KOPT-K1 (cell line): ENCODE measurements at regions not wholly inside any gene's neighbourhood (a gene's known extent, or its start where the extent isn't known, plus 50 kb on each side); places are given as distances from the start of the nearest gene placed in this dataset.

Source experiments
- H3K27ac ChIP-seq: fragments of 200-600 bp; sonication (generic); 2 replicates; pipeline ENCODE4 v1.5.1; 2016; ENCODE audit warnings: antibody characterized with exemption, mild to moderate bottlenecking, low read depth, low read length; ENCODE audit not compliant: poor library complexity, severe bottlenecking
- H3K36me3 ChIP-seq: fragments of 200-600 bp; sonication (generic); 2 replicates; pipeline ENCODE4 v1.5.1; 2017; ENCODE audit warnings: antibody characterized with exemption, mild to moderate bottlenecking, low read length, moderate library complexity; ENCODE audit not compliant: insufficient read depth
- H3K9me3 ChIP-seq: fragments of 200-600 bp; sonication (generic); 2 replicates; pipeline ENCODE4 v1.5.1; 2017; ENCODE audit warnings: antibody characterized with exemption, low read length, mild to moderate bottlenecking; ENCODE audit not compliant: insufficient read depth, poor library complexity, severe bottlenecking

DNA sequence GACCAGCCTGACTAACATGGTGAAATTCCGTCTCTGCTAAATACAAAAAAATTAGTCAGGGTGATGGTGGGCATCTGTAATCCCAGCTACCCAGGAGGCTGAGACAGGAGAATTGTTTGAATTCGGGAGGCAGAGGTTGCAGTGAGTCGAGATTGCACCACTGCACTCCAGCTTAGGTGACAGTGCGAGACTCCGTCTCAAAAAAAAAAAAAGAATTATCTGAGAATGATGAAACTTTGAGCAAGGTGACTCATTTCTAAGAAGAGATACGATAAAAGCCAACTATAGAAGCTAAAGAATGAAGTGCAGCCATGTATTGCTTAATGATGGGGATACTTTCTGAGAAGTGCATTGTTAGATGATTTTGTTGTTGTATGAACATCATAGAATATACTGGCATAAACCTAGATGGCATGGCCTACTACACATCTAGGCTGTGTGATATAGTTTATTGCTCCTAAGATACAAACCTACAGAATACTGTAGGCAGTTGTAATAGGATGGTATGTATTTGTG, 64.7 kb downstream of the SNRPE start:
- H3K36me3 ChIP-seq = no peaks in the 10 kb centered on the region
- no peaks in the 10 kb centered on the region for H3K9me3 ChIP-seq
- no peak overlapping the region for H3K27ac ChIP-seq

- H3K9me3 ChIP-seq = no peaks in the 10 kb centered on the region
- no peak overlapping the region for H3K27ac ChIP-seq
- no peaks in the 10 kb centered on the region for H3K36me3 ChIP-seq
Measured at GRCh38 chr1:203929741-203930309, 68.4 kb downstream of the SNRPE start.

DNA sequence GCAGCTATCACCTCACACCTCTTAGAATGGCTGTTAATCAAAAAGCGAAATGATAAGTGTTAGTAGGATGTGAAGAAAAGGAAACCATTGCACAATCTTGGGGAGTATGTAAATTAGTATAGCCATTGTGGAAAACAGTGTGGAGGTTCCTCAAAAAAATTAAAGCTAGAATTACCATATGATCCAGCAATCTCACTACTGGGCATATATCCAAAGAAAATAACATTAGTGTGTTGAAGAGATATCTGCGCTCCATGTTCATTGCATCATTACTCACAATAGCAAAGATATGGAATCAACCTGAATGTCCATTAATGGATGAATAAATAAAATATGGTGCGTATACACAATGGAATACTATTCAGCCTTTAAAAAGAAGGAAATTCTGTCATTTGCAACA, 68.9 kb downstream of the SNRPE start:
- Histone ChIP-seq H3K27ac (no peak overlapping the region), H3K36me3 (no peaks in the 10 kb centered on the region), H3K9me3 (no peaks in the 10 kb centered on the region)

- Histone ChIP-seq H3K9me3 (no peaks in the 10 kb centered on the region), H3K27ac (no peak overlapping the region), H3K36me3 (no peaks in the 10 kb centered on the region)
Measured at GRCh38 chr1:203931953-203932352, 70.6 kb downstream of the SNRPE start.

DNA sequence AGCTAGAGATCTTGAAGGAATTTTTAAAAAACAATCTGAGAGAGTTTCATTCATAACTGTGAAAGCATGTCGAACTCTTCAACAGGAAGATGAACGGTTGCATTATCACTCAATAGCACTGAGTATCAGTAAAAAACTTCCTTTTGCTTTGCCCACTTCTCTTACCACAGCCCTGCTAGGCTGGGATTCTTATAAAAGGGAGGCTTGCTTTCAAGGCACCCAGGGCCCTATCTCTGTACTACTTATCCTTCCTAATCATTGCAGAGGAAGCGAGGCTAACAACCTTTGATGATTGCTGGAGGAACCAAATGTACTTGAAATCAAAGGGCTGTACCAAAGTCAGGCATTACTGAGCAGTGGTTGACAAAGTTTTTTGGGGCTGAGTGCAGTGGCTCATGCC, 71.2 kb downstream of the SNRPE start:
- H3K9me3 ChIP-seq = no peaks in the 10 kb centered on the region
- no peaks in the 10 kb centered on the region for H3K36me3 ChIP-seq
- H3K27ac ChIP-seq = no peak overlapping the region

- no peak overlapping the region for H3K27ac ChIP-seq
- H3K9me3 ChIP-seq = no peaks in the 10 kb centered on the region
- no peaks in the 10 kb centered on the region for H3K36me3 ChIP-seq
Measured at GRCh38 chr1:203934027-203934426, 72.6 kb downstream of the SNRPE start.

- no peaks in the 10 kb centered on the region for H3K36me3 ChIP-seq
- H3K27ac ChIP-seq = no peak overlapping the region
Measured at GRCh38 chr1:203934651-203935050, 73.3 kb downstream of the SNRPE start.

GRCh38 chr1:203935321-203935720, 73.9 kb downstream of the SNRPE start:
- no peak overlapping the region for H3K27ac ChIP-seq
- no peaks in the 10 kb centered on the region for H3K36me3 ChIP-seq
- no peaks in the 10 kb centered on the region for H3K9me3 ChIP-seq

More at GRCh38 chr1:203934651-203935050, 73.3 kb downstream of the SNRPE start:
- H3K9me3 ChIP-seq = no peaks in the 10 kb centered on the region

GRCh38 chr1:203937678-203938330, 76.4 kb downstream of the SNRPE start:
- no peaks in the 10 kb centered on the region for H3K36me3 ChIP-seq
- H3K9me3 ChIP-seq = no peaks in the 10 kb centered on the region
- H3K27ac ChIP-seq = no peak overlapping the region

- H3K27ac ChIP-seq = no peak overlapping the region
- no peaks in the 10 kb centered on the region for H3K36me3 ChIP-seq
- no peaks in the 10 kb centered on the region for H3K9me3 ChIP-seq
Measured at GRCh38 chr1:203944651-203945404, 83.4 kb downstream of the SNRPE start.

GRCh38 chr1:203954293-203954692, 92.9 kb downstream of the SNRPE start:
- H3K9me3 ChIP-seq = peaks cover 30% of the 10 kb centered on the region
- no peak overlapping the region for H3K27ac ChIP-seq
- H3K36me3 ChIP-seq = no peaks in the 10 kb centered on the region

- Histone ChIP-seq H3K27ac (no peak overlapping the region), H3K36me3 (no peaks in the 10 kb centered on the region), H3K9me3 (peaks cover 30% of the 10 kb centered on the region)
Measured at GRCh38 chr1:203954788-203955552, 93.6 kb downstream of the SNRPE start.

- Histone ChIP-seq H3K27ac (no peak overlapping the region), H3K9me3 (peaks cover 52% of the 10 kb centered on the region), H3K36me3 (no peaks in the 10 kb centered on the region)
Measured at GRCh38 chr1:203968761-203969160, 104.2 kb upstream of the SOX13 start.

DNA sequence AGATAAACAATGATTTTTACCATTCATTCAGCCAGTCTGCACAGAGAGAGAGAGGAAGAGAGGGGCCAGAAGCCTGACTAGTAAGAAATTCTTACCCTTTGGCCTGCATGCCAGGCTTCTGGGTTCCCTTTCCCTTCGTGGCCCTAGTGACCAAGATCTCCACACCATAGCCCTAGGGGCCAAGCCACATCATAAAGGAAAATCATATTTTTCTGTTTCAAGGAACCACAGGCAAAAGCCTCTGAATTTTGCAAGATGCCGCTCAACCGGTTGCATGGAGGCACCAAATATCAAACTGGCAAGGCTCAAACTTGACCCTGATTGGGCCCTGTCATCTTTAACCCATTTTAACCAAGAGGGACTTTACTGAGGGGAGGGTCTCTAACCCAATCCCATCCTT, 103.1 kb upstream of the SOX13 start:
- no peak overlapping the region for H3K27ac ChIP-seq
- no peaks in the 10 kb centered on the region for H3K36me3 ChIP-seq
- H3K9me3 ChIP-seq = peaks cover 52% of the 10 kb centered on the region

DNA sequence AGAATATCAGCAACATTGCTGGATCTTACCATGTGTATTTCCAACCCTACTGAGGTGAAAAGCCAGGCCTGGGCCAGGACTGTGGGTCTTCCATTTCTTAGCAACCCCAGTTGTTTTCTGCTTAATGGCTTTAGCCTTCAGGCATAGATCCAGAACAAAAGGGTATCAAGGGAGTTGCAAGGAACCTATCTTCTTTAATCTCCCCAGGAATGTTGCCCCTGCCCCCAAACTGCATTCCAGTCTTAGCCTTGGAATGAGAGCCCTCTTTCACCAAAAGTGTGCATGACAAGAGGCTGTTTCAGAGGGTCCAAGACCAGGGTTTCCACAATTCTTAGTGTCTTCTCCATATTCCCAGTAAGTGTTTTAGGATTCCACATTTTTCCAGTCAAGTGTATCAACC, 87.9 kb upstream of the SOX13 start:
- no peaks in the 10 kb centered on the region for H3K36me3 ChIP-seq
- no peaks in the 10 kb centered on the region for H3K9me3 ChIP-seq
- H3K27ac ChIP-seq = no peak overlapping the region
